Uterus (tissue), 3 donors: ENCODE measurements at regions not wholly inside any gene's neighbourhood (a gene's known extent, or its start where the extent isn't known, plus 50 kb on each side); places are given as distances from the start of the nearest gene placed in this dataset.

Experiments used
- DNase-seq, 2 donors: peaks; one replicate each; pipeline ENCODE4 v3.0.0-alpha.2; 2019 to 2020
- H3K27ac ChIP-seq, 2 donors: fragments of 200-600 bp; sonication (generic); 1 replicate in 1 of 2; 2 replicates in 1 of 2; pipeline ENCODE4 v1.5.1; 2016 to 2018
- H3K27me3 ChIP-seq, 2 donors: fragments of 200-600 bp; sonication (generic); one replicate each; pipeline ENCODE4 v1.5.1; 2018 to 2019; ENCODE audit warnings: control low read depth in 1 of 2
- H3K36me3 ChIP-seq, 2 donors: fragments of 200-600 bp; sonication (generic); one replicate each; pipeline ENCODE4 v1.5.1; 2019; ENCODE audit warnings: control low read depth in 1 of 2
- H3K4me1 ChIP-seq, 2 donors: fragments of 200-600 bp; sonication (generic); one replicate each; pipeline ENCODE4 v1.5.1; 2018 to 2019; ENCODE audit warnings: control low read depth in 1 of 2
- H3K4me3 ChIP-seq, 2 donors: fragments of 200-600 bp; sonication (generic); 1 replicate in 1 of 2; 2 replicates in 1 of 2; pipeline ENCODE4 v1.5.1; 2018 to 2019; ENCODE audit warnings: mild to moderate bottlenecking in 1 of 2
- H3K9me3 ChIP-seq, 2 donors: fragments of 200-600 bp; sonication (generic); one replicate each; pipeline ENCODE4 v1.5.1; 2019; ENCODE audit warnings: control low read depth in 1 of 2
- CTCF ChIP-seq, 4 experiments: fragments of 200-600 bp in 2 of 4; fragments of 450-650 bp in 2 of 4; sonication (generic) in 2 of 4; IDR thresholded peaks; one replicate each; pipeline ENCODE4 v1.5.1; 2016 to 2019; ENCODE audit warnings: antibody characterized with exemption in 4 of 4, mild to moderate bottlenecking in 2 of 4, moderate library complexity in 1 of 4
- POLR2A ChIP-seq, 2 donors: fragments of 450-650 bp; IDR thresholded peaks; one replicate each; pipeline ENCODE4 v1.6.1; 2016; ENCODE audit warnings: antibody characterized with exemption in 2 of 2, mild to moderate bottlenecking in 1 of 2, moderate library complexity in 1 of 2
- intact Hi-C: fragments of 100-400 bp; cut with DNase I; formaldehyde crosslinking; loops from one replicate; pipeline ENCODE4 v1.15.1; 2023; ENCODE audit warnings: low total_unique reads
- donor health status: DM: yes; HTN: yes; CAD: no.

GRCh38 chr7:67398916-67399315 is 402.3 kb downstream of the TYW1 start:
- intact Hi-C loops: no loop called here
- H3K27ac ChIP-seq: no peak overlapping the region
- H3K27me3 ChIP-seq: no peaks in the 10 kb centered on the region
- H3K9me3 ChIP-seq: no peaks in the 10 kb centered on the region
- no peak overlapping the region for H3K4me3 ChIP-seq
- no peak for TF ChIP-seq CTCF (IDR thresholded peaks at IDR 0.05)
- no peak for TF ChIP-seq POLR2A (IDR thresholded peaks at IDR 0.05)
- H3K36me3 ChIP-seq: no peaks in the 10 kb centered on the region
- no peak for DNase-seq
- H3K4me1 ChIP-seq: no peaks in the 10 kb centered on the region

- Histone ChIP-seq H3K4me1 (no peaks in the 10 kb centered on the region), H3K36me3 (no peaks in the 10 kb centered on the region), H3K27me3 (no peaks in the 10 kb centered on the region), H3K27ac (no peak overlapping the region), H3K9me3 (no peaks in the 10 kb centered on the region), H3K4me3 (no peak overlapping the region)
- TF ChIP-seq CTCF (IDR thresholded peaks at IDR 0.05) (no peak), POLR2A (IDR thresholded peaks at IDR 0.05) (no peak)
- intact Hi-C loops: no loop called here
- no peak for DNase-seq
Observed at GRCh38 chr7:67401492-67401891, 404.9 kb downstream of the TYW1 start.

GRCh38 chr7:67402280-67402679 is 405.6 kb downstream of the TYW1 start:
- Histone ChIP-seq H3K9me3 (no peaks in the 10 kb centered on the region), H3K36me3 (no peaks in the 10 kb centered on the region), H3K27ac (no peak overlapping the region), H3K4me1 (no peaks in the 10 kb centered on the region), H3K27me3 (no peaks in the 10 kb centered on the region), H3K4me3 (no peak overlapping the region)
- DNase-seq: no peak
- intact Hi-C loops: no loop called here
- TF ChIP-seq CTCF (IDR thresholded peaks at IDR 0.05) (no peak), POLR2A (IDR thresholded peaks at IDR 0.05) (no peak)

- no peak for TF ChIP-seq POLR2A (IDR thresholded peaks at IDR 0.05)
- no peak for TF ChIP-seq CTCF (IDR thresholded peaks at IDR 0.05)
- Histone ChIP-seq H3K4me3 (no peak overlapping the region), H3K27ac (peak overlapping the region in 1 of 2 donors; percentile 27), H3K9me3 (no peaks in the 10 kb centered on the region), H3K27me3 (no peaks in the 10 kb centered on the region), H3K36me3 (no peaks in the 10 kb centered on the region), H3K4me1 (peaks cover 0 to 5% of the 10 kb centered on the region in 2 donors)
- intact Hi-C loops: no loop called here
- DNase-seq: peak; percentile 14 to 20
Observed at GRCh38 chr7:67406976-67407375, 410.3 kb downstream of the TYW1 start.

GRCh38 chr7:67407392-67408071 is 410.9 kb downstream of the TYW1 start:
- H3K4me1 ChIP-seq: peaks cover 0 to 5% of the 10 kb centered on the region in 2 donors
- intact Hi-C loops: no loop called here
- TF ChIP-seq POLR2A (IDR thresholded peaks at IDR 0.05): no peak
- no peak for TF ChIP-seq CTCF (IDR thresholded peaks at IDR 0.05)
- no peak overlapping the region for H3K4me3 ChIP-seq
- H3K27ac ChIP-seq: peak overlapping the region in 1 of 2 donors; percentile 27
- no peaks in the 10 kb centered on the region for H3K27me3 ChIP-seq
- H3K36me3 ChIP-seq: no peaks in the 10 kb centered on the region
- DNase-seq: no peak
- no peaks in the 10 kb centered on the region for H3K9me3 ChIP-seq
